ENCODE measurements at regions not wholly inside any gene's neighbourhood (a gene's known extent, or its start where the extent isn't known, plus 50 kb on each side); places are given as distances from the start of the nearest gene placed in this dataset.

DNA sequence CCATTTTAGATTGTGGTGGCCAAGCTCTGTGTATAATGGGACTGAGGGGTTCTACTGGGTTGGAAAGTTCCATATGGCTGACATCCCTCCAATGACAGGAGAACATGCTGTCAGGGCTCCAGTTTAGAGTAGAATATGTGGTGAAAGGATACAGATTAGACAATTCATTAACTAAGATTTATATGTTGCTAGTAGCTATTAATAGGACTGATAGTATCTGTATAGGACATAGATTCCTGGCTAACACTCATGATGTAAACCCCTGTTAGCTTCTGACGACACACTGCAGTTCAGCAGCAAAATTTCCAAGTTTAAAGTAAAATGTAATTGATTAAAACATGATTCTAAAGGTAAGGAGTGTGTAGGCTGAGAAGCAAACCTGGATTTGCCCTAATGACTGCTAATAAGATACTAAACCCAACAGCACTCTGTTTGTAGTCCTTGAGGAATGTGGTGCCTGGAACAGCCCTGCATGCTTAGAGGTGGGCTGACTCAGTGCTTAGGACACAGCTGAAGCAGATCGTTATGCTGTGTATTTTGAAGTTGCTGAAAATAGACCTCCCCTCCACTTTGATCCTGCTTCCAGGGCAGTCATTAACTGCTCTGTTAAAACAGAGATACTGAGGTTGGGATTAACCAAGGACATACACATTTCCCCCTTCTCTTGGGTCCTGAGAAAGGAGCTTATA, 1129.6 kb downstream of the SORCS3 start:
- no peak overlapping the region for H3K9ac ChIP-seq (ENCODE audit: insufficient read depth in 1 of 2, low read length in 2 of 2)
- H3K36me3 ChIP-seq (ENCODE audit: control insufficient read depth in 4 of 4, insufficient read depth in 4 of 4, low read length in 4 of 4) = no peaks in the 10 kb centered on the region
- peaks cover 0 to 7% (median 0%) of the 10 kb centered on the region in 5 donors for H3K4me1 ChIP-seq (ENCODE audit: control insufficient read depth in 5 of 5, insufficient read depth in 5 of 5, low read length in 5 of 5)
- H3K4me3 ChIP-seq = no peak overlapping the region
- no peaks in the 10 kb centered on the region for H3K9me3 ChIP-seq (ENCODE audit: control insufficient read depth in 4 of 4, insufficient read depth in 3 of 4, low read length in 3 of 4)
- H3K27ac ChIP-seq (ENCODE audit: low read depth in 1 of 2, low read length in 1 of 2) = no peak overlapping the region
- 20 to 34% methylated on average over 2 of the region's 2 CpGs for WGBS, 2 donors
- TF ChIP-seq, protein P1, sequence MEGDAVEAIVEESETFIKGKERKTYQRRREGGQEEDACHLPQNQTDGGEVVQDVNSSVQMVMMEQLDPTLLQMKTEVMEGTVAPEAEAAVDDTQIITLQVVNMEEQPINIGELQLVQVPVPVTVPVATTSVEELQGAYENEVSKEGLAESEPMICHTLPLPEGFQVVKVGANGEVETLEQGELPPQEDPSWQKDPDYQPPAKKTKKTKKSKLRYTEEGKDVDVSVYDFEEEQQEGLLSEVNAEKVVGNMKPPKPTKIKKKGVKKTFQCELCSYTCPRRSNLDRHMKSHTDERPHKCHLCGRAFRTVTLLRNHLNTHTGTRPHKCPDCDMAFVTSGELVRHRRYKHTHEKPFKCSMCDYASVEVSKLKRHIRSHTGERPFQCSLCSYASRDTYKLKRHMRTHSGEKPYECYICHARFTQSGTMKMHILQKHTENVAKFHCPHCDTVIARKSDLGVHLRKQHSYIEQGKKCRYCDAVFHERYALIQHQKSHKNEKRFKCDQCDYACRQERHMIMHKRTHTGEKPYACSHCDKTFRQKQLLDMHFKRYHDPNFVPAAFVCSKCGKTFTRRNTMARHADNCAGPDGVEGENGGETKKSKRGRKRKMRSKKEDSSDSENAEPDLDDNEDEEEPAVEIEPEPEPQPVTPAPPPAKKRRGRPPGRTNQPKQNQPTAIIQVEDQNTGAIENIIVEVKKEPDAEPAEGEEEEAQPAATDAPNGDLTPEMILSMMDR (IDR thresholded peaks at IDR 0.05; ENCODE audit: control extremely low read depth, extremely low read depth) = no peak
- no peak for ATAC-seq (ENCODE audit: insufficient read depth, low FRiP score)
- no peak for DNase-seq
- H3K27me3 ChIP-seq (ENCODE audit: control insufficient read depth in 3 of 3, insufficient read depth in 3 of 3, low read length in 2 of 3) = no peaks in the 10 kb centered on the region

DNA sequence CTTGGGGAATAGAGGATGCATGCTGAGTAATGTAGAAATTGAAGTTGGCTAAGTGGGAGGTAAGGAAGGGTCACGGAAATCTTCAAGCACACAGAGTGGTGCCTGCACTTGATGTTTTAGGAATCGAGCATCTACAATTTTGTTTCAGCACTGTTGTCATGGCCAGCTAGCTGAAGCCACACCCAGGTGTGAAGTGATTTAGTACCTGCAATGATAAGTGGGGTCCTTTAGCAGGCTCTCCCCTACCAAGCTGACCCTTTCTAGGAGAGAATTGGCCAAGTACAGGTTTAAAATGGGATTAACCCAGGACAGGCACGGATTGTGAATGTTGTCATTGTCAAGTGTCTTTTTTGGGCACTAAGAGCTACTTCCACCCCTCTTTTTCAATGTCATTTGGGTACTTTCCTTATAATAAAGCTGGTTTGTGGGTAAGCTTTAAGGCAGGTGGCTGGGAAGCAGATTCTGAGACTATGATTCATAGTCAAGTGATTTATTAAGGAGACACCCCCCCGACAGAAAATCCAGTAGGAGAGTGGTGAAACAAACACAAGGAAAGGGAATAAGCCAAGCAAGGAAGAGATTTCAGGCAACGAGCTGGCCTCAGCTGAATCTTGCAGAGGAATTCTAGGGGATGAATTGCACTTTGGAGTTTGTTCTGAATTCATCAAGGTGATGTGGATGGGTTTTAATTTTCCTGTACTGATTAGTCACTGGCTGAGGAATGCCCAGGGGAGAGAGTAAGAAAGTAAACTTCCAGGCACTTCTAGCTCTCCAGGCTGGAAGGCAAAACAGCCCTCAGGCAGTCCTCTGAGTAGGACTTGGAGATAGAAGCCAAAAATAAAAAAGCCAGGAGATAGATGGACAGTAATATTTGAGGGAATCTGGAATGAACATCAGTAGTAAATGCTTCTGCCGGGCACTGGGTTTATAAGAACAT, 1128.4 kb downstream of the SORCS3 start:
- TF ChIP-seq, protein P1 (IDR thresholded peaks at IDR 0.05; ENCODE audit: control extremely low read depth, extremely low read depth) = no peak
- no peaks in the 10 kb centered on the region for H3K36me3 ChIP-seq (ENCODE audit: control insufficient read depth in 4 of 4, insufficient read depth in 4 of 4, low read length in 4 of 4)
- ATAC-seq (ENCODE audit: insufficient read depth, low FRiP score) (no peak), DNase-seq (peak in 1 of 3 donors; percentile 16)
- H3K9me3 ChIP-seq (ENCODE audit: control insufficient read depth in 4 of 4, insufficient read depth in 3 of 4, low read length in 3 of 4) = no peaks in the 10 kb centered on the region
- H3K27ac ChIP-seq (ENCODE audit: low read depth in 1 of 2, low read length in 1 of 2) = no peak overlapping the region
- H3K9ac ChIP-seq (ENCODE audit: insufficient read depth in 1 of 2, low read length in 2 of 2) = no peak overlapping the region
- WGBS, 2 donors = 33 to 49% methylated on average over 6 of the region's 6 CpGs
- H3K27me3 ChIP-seq (ENCODE audit: control insufficient read depth in 3 of 3, insufficient read depth in 3 of 3, low read length in 2 of 3) = no peaks in the 10 kb centered on the region
- peaks cover 0 to 7% (median 0%) of the 10 kb centered on the region in 5 donors for H3K4me1 ChIP-seq (ENCODE audit: control insufficient read depth in 5 of 5, insufficient read depth in 5 of 5, low read length in 5 of 5)
- H3K4me3 ChIP-seq = no peak overlapping the region

DNA sequence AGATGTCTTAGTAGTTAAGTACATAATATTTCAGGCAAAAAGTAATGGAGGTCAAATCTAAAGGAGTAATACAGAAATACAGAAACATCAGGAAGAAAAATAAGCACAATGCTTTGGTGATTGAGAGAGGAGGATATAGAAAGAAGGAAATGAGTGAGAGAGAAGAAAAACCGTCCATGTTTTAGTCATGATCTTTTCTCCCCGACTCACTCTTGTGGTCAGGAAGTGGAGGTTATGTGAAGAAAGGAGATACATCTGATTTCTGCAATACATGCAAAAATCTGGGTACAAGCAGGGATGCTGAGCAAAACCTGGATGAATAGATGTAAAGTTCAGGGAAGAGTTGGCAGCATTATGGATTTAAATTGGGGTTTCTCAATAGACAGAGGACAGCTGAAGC, 1122.5 kb downstream of the SORCS3 start:
- 26 to 49% methylated on average over 2 of the region's 2 CpGs for WGBS, 2 donors
- no peak overlapping the region for H3K4me3 ChIP-seq
- H3K9me3 ChIP-seq (ENCODE audit: control insufficient read depth in 4 of 4, insufficient read depth in 3 of 4, low read length in 3 of 4) = no peaks in the 10 kb centered on the region
- TF ChIP-seq, protein P1 (IDR thresholded peaks at IDR 0.05; ENCODE audit: control extremely low read depth, extremely low read depth) = no peak
- H3K9ac ChIP-seq (ENCODE audit: insufficient read depth in 1 of 2, low read length in 2 of 2) = no peak overlapping the region
- no peaks in the 10 kb centered on the region for H3K4me1 ChIP-seq (ENCODE audit: control insufficient read depth in 5 of 5, insufficient read depth in 5 of 5, low read length in 5 of 5)
- ATAC-seq (ENCODE audit: insufficient read depth, low FRiP score) (no peak), DNase-seq (no peak)
- no peaks in the 10 kb centered on the region for H3K36me3 ChIP-seq (ENCODE audit: control insufficient read depth in 4 of 4, insufficient read depth in 4 of 4, low read length in 4 of 4)
- H3K27ac ChIP-seq (ENCODE audit: low read depth in 1 of 2, low read length in 1 of 2) = no peak overlapping the region
- H3K27me3 ChIP-seq (ENCODE audit: control insufficient read depth in 3 of 3, insufficient read depth in 3 of 3, low read length in 2 of 3) = no peaks in the 10 kb centered on the region

Measured in lung (tissue), 11 donors.